HEK293T (cell line): ENCODE measurements at regions not wholly inside any gene's neighbourhood (a gene's known extent, or its start where the extent isn't known, plus 50 kb on each side); places are given as distances from the start of the nearest gene placed in this dataset.
A peak's percentile ranks its signal among the peaks of the same experiment; 100 is the strongest.

Experiments used
- CTCF ChIA-PET: fragments of 350-600 bp; formaldehyde crosslinking; extraction: SDS; loops from one replicate; lab custom pipeline; 2021; ENCODE audit warnings: antibody characterized with exemption, inconsistent platforms; lab: Yijun Ruan, JAX
- POLR2A ChIA-PET: fragments of 350-600 bp; formaldehyde crosslinking; extraction: SDS; loops from one replicate; lab custom pipeline; 2020; ENCODE audit warnings: antibody characterized with exemption, inconsistent platforms; lab: Yijun Ruan, JAX
- DNase-seq: peaks from one replicate; pipeline ENCODE4 v3.0.0; 2012; ENCODE audit warnings: mixed read lengths; ENCODE audit errors: extremely low spot score
- ARNT ChIP-seq: fragments of 450-650 bp; IDR thresholded peaks from 2 replicates; pipeline ENCODE4 v1.6.1; 2017; ENCODE audit warnings: mild to moderate bottlenecking
- BHLHE40 ChIP-seq: fragments of 450-650 bp; IDR thresholded peaks from 2 replicates; pipeline ENCODE4 v1.6.1; 2016; ENCODE audit warnings: mild to moderate bottlenecking, moderate library complexity, borderline replicate concordance
- CTBP1 ChIP-seq: fragments of 450-650 bp; IDR thresholded peaks from 2 replicates; pipeline ENCODE4 v1.6.1; 2016; ENCODE audit warnings: borderline replicate concordance
- ELF4 ChIP-seq: fragments of 450-650 bp; IDR thresholded peaks from 2 replicates; pipeline ENCODE4 v1.6.1; 2017; ENCODE audit warnings: antibody characterized with exemption
- FOXA1 ChIP-seq: fragments of 450-650 bp; IDR thresholded peaks from 2 replicates; pipeline ENCODE4 v1.6.1; 2016; ENCODE audit warnings: mild to moderate bottlenecking
- FOXK2 ChIP-seq: fragments of 450-650 bp; IDR thresholded peaks from 2 replicates; pipeline ENCODE4 v1.6.1; 2016; ENCODE audit warnings: mild to moderate bottlenecking
- FOXM1 ChIP-seq: fragments of 450-650 bp; IDR thresholded peaks from 2 replicates; pipeline ENCODE4 v1.6.1; 2017; ENCODE audit warnings: mild to moderate bottlenecking, borderline replicate concordance
- HDGF ChIP-seq: fragments of 450-650 bp; IDR thresholded peaks from 2 replicates; pipeline ENCODE4 v1.6.1; 2017; ENCODE audit warnings: antibody characterized with exemption, borderline replicate concordance
- L3MBTL2 ChIP-seq: fragments of 450-650 bp; conservative IDR thresholded peaks from 2 replicates; pipeline ENCODE4 v1.6.1; 2016; ENCODE audit warnings: mild to moderate bottlenecking
- LEF1 ChIP-seq: fragments of 450-650 bp; IDR thresholded peaks from 2 replicates; pipeline ENCODE4 v1.6.1; 2017; ENCODE audit warnings: mild to moderate bottlenecking, borderline replicate concordance
- NFRKB ChIP-seq: fragments of 450-650 bp; IDR thresholded peaks from 2 replicates; pipeline ENCODE4 v1.6.1; 2016; ENCODE audit warnings: mild to moderate bottlenecking, moderate library complexity
- SP1 ChIP-seq: fragments of 450-650 bp; IDR thresholded peaks from 2 replicates; pipeline ENCODE4 v1.6.1; 2017
- SUZ12 ChIP-seq: fragments of 450-650 bp; IDR thresholded peaks from 2 replicates; pipeline ENCODE4 v1.6.1; 2016; ENCODE audit warnings: mild to moderate bottlenecking
- TARDBP ChIP-seq: fragments of 450-650 bp; IDR thresholded peaks from 2 replicates; pipeline ENCODE4 v1.6.1; 2016
- ZNF384 ChIP-seq: fragments of 450-650 bp; IDR thresholded peaks from 2 replicates; pipeline ENCODE4 v1.6.1; 2016
- TF ChIP-seq, protein P1 (sequence below): fragments of 450-650 bp; IDR thresholded peaks from 2 replicates; pipeline ENCODE4 v1.6.1; 2016

DNA sequence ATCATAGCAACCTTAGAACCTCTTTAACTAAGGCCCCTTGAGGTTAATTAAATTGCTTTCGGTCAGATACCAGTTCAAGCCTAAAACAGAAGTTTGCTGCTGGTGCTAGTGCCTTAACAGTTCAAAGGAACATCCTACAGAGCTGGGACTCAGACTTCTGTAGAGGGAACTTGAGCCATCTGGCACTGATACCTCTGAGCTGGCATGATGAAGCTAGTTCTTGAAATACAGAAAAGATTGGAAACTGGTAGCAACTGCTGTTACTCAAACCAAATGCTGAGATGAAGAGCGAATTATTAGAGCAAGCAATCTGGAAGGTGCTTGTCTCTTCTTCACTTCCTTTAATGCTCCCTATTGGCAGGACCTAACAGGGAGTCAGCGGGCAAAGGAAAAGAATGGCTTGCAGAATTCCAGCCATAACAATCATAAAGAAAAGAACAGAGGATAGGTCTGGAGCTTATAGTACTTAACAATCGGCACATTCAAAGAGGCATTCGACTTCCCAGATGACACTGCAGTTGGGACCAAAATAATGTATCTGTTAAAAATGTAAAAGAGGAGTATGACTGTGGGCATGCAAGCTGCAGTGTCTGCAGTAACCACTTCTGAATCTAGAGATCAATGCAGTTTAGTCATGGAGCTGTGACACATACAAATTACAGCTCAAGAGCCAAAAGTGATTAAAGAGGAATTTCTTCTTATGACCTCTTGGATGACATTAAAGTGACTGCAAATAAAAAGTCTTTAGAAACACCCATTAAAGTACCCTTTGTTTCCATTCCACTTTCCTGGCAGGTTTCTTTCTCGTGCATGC is 298.9 kb downstream of the PDGFC start:
- DNase-seq = no peak
- CTCF ChIA-PET = no interaction called here
- POLR2A ChIA-PET = no interaction called here
- TF ChIP-seq NFRKB = no peak
- TF ChIP-seq CTBP1 = no peak
- no peak for TF ChIP-seq ELF4
- TF ChIP-seq SP1 = no peak
- TF ChIP-seq LEF1 = no peak
- no peak for TF ChIP-seq ARNT
- no peak for TF ChIP-seq BHLHE40
- TF ChIP-seq HDGF = no peak
- no peak for TF ChIP-seq FOXK2
- TF ChIP-seq, protein P1, sequence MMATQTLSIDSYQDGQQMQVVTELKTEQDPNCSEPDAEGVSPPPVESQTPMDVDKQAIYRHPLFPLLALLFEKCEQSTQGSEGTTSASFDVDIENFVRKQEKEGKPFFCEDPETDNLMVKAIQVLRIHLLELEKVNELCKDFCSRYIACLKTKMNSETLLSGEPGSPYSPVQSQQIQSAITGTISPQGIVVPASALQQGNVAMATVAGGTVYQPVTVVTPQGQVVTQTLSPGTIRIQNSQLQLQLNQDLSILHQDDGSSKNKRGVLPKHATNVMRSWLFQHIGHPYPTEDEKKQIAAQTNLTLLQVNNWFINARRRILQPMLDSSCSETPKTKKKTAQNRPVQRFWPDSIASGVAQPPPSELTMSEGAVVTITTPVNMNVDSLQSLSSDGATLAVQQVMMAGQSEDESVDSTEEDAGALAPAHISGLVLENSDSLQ = no peak
- no peak for TF ChIP-seq FOXA1
- TF ChIP-seq TARDBP = no peak
- no peak for TF ChIP-seq L3MBTL2
- no peak for TF ChIP-seq FOXM1
- TF ChIP-seq ZNF384 = no peak
- no peak for TF ChIP-seq SUZ12

DNA sequence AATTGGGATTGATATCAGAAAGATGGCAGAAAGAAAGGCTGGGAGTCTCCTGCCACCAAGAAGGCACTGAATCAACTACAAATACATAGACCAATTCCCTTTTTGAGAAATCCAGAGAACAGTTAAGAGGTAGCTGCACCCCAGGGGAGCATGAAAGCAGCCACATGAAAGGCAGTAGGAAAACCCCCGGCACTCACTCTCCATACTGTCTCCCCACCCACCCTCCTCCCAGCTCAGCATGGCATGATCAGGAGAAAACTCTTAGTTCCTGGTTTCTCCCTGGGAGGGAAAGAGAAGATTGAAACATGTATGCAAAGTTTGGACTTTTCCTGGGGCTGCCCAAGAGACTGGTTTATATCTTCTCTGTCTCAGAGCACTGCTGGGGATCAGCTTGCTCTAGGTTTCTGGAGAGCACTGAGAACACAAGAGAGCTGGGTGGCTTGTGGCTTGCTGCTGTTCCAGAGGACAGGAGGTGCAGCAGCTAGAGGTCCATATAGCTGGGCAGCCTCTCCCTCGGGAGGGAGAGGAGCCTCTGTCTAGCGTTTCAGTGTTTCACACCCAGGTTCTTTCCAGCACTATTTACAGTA is 305.7 kb downstream of the PDGFC start:
- no peak for DNase-seq
- POLR2A ChIA-PET = no interaction called here
- CTCF ChIA-PET = no interaction called here
- TF ChIP-seq BHLHE40 (no peak), CTBP1 (no peak), SP1 (no peak), ARNT (no peak), ZNF384 (no peak)

DNA sequence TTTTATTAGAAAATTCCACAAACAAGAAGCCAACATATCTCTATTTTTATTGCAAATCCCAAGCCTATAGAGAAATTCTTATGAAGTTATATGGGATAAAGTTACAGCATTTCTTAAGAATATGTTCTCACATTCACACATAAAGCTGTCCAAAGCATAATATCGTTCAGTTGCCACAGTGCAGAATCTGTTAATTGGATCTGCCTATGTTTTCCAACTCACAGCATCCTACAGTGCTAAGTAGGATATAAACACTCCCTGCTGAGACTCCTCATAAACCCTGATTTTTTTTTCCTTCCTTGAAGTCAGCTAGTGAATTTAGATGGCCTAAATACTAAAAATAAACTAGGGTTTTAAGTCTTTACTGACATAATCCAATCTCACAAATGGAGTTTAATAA is 307.9 kb downstream of the PDGFC start:
- ChIA-PET CTCF (no interaction called here), POLR2A (no interaction called here)
- DNase-seq = peak; percentile 15
- TF ChIP-seq SUZ12 (no peak), ZNF384 (peak; percentile 72), TARDBP (no peak)

DNA sequence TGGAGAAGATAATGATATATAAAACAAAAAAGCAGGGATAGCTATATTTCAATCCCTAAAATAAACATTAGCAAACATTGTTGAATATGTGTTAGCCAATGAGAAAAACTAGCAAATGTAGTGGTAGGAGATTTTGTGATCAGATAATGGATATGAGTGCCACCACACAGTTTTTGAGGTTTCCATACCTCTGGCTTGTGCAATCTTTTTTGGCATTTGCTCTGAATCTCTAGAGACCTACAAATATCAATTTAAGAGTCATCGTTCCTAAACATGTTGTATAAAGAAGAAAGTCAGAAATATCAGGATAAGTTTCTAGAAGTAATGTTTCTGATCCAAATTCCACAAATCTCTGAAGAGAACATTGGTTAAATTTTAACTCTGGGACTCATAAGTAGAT is 308.7 kb downstream of the PDGFC start:
- no peak for DNase-seq
- ChIA-PET CTCF (no interaction called here), POLR2A (no interaction called here)
- no peak for TF ChIP-seq ARNT
- no peak for TF ChIP-seq LEF1
- no peak for TF ChIP-seq NFRKB
- TF ChIP-seq HDGF = no peak
- TF ChIP-seq, protein P1 = no peak
- no peak for TF ChIP-seq ELF4
- TF ChIP-seq ZNF384 = no peak
- TF ChIP-seq FOXM1 = no peak

DNA sequence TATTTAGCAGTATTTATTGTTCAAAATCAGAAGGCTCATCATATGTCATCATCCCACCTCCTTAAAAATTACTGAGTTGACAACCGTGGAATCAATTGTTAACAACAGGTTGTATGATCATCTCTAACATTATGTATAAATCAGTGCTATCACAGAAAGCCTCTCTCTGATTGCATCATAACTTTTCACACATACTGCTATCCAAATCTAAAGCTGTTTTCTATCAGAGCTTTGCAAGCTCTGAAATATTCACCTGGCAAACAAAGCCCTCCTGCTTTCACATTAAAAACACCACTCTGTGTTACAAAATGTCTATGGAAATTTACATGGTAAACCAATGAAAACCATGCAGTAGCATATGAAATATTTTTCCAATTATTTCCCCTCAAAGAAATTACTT is 310.0 kb downstream of the PDGFC start:
- CTCF ChIA-PET = no interaction called here
- no peak for DNase-seq
- POLR2A ChIA-PET = no interaction called here

DNA sequence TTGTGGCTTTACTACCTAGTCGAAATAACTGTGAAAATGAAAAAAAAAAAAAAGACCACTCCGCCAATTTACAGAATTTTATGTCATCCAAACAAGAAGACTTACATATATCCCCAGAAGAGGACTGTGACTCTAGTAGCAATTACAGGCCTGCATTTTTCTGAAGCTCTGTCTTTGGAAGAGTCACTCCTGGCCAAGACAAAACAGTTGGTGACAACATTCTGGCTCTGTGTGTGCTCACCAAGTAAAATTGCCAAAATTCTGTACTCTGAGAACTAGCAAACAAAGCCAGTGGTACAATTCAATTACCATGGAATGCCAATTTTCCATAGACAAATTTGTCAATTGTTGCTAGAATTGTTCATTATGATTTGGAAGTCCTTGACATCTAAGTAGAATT is 311.1 kb downstream of the PDGFC start:
- DNase-seq = no peak
- POLR2A ChIA-PET = no interaction called here
- CTCF ChIA-PET = no interaction called here
- no peak for TF ChIP-seq CTBP1
- TF ChIP-seq ARNT = no peak
- TF ChIP-seq SP1 = no peak
- no peak for TF ChIP-seq FOXM1
- no peak for TF ChIP-seq SUZ12
- no peak for TF ChIP-seq HDGF
- no peak for TF ChIP-seq TARDBP
- no peak for TF ChIP-seq L3MBTL2
- TF ChIP-seq NFRKB = no peak
- TF ChIP-seq BHLHE40 = no peak
- no peak for TF ChIP-seq ZNF384
- TF ChIP-seq ELF4 = no peak
- TF ChIP-seq LEF1 = no peak
- TF ChIP-seq, protein P1 = no peak
- no peak for TF ChIP-seq FOXA1
- TF ChIP-seq FOXK2 = no peak

More for the DNA sequence above, 310.0 kb downstream of the PDGFC start:
- no peak for TF ChIP-seq LEF1
- TF ChIP-seq ZNF384 = no peak
- no peak for TF ChIP-seq HDGF
- no peak for TF ChIP-seq SP1
- TF ChIP-seq, protein P1 = no peak
- TF ChIP-seq FOXA1 = no peak
- TF ChIP-seq SUZ12 = no peak
- no peak for TF ChIP-seq TARDBP
- TF ChIP-seq FOXK2 = no peak
- TF ChIP-seq FOXM1 = no peak
- no peak for TF ChIP-seq NFRKB
- no peak for TF ChIP-seq BHLHE40
- no peak for TF ChIP-seq L3MBTL2
- TF ChIP-seq CTBP1 = no peak
